ENCODE measurements at regions not wholly inside any gene's neighbourhood (a gene's known extent, or its start where the extent isn't known, plus 50 kb on each side); places are given as distances from the start of the nearest gene placed in this dataset.

DNA sequence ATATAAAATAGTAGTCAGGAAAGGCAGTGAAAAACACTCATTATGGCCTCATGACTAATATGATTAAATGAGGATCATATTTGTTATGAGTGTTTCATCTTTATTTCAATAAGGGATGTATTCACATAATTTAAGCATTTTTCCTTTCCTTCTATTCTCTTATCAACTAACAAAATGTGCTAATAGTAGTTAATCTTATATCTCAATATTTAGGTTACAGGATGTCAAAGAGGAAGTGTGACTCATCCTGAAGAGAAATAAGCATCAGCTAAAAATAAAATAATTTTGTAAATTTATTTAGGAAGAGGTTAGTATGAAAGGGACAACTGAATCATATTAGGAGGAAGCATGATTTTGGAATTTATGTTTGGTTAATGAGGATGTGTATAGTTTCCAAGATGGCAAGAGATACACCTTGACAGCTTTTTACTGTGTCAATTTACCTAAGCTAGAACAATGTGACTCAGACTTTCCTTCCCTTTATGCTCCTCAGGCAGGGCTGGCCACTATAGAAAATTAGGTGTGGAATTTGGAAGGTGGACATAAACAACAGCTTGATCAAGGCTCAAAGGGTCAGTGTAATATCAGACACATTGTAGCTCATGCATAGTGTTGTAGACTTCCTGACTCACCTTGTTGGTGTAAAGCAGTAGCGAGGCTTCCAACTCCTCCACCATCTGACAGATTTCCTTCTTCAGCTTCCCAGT lies 172.7 kb downstream of the SLITRK1 start:
- TF ChIP-seq, protein P1, sequence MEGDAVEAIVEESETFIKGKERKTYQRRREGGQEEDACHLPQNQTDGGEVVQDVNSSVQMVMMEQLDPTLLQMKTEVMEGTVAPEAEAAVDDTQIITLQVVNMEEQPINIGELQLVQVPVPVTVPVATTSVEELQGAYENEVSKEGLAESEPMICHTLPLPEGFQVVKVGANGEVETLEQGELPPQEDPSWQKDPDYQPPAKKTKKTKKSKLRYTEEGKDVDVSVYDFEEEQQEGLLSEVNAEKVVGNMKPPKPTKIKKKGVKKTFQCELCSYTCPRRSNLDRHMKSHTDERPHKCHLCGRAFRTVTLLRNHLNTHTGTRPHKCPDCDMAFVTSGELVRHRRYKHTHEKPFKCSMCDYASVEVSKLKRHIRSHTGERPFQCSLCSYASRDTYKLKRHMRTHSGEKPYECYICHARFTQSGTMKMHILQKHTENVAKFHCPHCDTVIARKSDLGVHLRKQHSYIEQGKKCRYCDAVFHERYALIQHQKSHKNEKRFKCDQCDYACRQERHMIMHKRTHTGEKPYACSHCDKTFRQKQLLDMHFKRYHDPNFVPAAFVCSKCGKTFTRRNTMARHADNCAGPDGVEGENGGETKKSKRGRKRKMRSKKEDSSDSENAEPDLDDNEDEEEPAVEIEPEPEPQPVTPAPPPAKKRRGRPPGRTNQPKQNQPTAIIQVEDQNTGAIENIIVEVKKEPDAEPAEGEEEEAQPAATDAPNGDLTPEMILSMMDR (conservative IDR thresholded peaks at IDR 0.05) = no peak
- no peak for TF ChIP-seq ZFX (IDR thresholded peaks at IDR 0.05)
- no peak overlapping the region for H3K27ac ChIP-seq

DNA sequence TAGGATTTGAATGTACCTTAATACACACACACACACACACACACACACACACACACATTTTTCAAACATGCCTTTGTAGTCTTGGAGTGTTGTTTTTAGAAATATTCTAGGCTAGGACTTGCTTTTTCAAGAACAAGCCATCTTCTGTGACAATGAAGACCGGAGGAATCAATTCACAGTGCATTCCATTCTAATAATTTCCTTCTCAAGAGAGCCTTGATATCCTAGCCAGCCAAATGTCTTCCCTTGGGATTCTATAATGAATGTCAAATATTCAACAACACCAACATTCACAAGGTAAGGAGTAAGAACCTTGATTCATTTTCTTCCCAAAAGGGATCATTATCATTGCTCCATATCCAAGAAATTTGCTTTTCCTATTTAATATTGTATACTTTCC lies 180.3 kb downstream of the SLITRK1 start:
- TF ChIP-seq ZFX (IDR thresholded peaks at IDR 0.05) = no peak
- TF ChIP-seq, protein P1 (conservative IDR thresholded peaks at IDR 0.05) = no peak
- H3K27ac ChIP-seq = no peak overlapping the region

DNA sequence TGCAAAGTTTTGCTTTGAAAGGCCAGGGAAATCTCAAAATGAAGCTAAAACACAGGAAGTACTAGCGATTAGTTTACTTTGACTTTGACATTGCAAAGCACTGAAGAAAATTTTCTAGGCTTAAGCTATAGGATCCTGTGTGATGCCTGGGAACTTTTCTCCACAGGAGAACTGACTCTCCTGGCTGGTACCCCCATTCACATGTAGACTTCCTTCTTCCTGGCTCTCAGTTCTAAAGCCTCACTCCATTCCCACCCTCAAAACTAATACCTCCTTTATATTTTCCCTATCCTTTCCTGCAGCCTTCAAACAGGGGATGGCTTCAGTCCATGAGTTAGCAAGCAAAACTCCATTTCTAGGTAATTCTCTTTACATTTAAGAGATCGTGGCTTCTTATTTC lies 189.5 kb downstream of the SLITRK1 start:
- no peak overlapping the region for H3K27ac ChIP-seq
- TF ChIP-seq ZFX (IDR thresholded peaks at IDR 0.05) = no peak
- TF ChIP-seq, protein P1 (conservative IDR thresholded peaks at IDR 0.05) = no peak

DNA sequence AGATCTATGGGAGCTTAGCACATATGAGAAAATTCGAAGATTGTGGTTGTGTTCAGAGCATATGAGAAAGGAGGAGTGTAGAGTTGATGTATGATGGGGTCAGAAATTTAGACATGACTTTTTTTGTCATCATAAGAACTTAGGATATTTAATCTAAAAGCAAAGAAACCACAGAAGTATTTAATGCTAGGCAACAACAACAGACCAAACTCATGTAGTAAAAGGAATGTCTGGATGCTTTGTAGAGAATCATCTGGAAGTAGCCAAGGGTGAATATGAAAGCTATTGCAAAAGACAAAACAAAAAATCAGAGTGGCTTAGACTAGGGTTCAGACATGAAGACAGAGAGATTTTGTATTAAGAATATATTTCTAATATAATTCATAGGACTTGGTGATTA lies 190.3 kb downstream of the SLITRK1 start:
- TF ChIP-seq ZFX (IDR thresholded peaks at IDR 0.05) = no peak
- TF ChIP-seq, protein P1 (conservative IDR thresholded peaks at IDR 0.05) = no peak
- no peak overlapping the region for H3K27ac ChIP-seq

DNA sequence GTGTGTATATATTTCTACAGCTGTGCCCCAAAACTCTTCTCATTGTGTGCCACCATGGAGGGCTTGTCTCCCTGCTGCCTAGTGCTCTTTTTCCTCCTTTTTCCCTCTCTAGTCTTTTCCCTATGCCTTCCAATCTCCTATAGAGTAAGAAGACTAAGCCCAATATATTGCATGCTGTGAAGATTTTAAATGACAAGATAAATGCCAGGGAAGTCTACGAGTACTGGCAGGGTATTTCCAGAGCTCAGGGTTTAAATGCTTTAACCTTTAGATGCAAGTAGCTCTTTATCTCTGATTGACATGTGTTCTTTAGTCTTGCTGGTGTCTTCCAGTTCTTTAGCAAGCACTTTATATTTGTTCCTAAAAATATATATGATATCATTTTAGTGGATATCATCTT lies 200.7 kb downstream of the SLITRK1 start:
- no peak overlapping the region for H3K27ac ChIP-seq
- TF ChIP-seq ZFX (IDR thresholded peaks at IDR 0.05) = no peak

DNA sequence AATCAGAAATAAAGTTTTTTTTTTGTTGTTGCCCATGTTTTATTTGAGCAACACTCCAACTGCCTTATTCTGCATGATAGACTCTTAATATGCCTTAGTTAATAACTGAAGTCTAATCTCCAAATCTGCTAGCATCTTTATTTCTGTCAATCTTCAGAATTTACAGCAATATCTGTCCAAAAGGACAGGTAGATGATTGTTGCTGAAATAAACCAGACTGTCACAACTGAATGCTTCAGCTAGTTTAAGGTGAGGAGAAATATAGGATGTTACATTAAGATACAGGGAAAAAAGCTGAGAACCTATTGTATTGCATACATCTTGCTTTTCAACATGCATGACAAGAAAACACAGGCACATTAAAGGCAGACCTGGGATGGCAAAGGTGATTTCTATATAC lies 204.3 kb downstream of the SLITRK1 start:
- TF ChIP-seq, protein P1 (conservative IDR thresholded peaks at IDR 0.05) = no peak
- TF ChIP-seq ZFX (IDR thresholded peaks at IDR 0.05) = no peak

DNA sequence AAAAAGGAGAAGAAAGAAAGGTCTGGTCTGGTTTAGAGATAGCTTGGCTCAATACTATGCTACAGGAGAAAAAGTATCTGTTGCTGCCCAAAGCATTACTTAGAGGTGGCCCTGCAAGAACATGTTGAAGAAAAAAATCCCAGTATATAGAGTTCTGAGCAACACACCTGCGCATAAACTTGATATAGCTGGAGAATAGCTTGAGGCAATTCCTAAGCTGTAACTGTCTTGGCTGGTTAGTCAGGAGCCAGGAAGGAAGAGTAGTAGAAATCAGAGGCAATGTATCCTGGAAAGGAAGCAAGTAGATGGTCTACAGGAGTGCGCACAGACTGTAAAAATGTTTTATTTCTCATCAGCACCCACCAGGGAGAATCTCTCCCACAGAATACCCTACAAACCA lies 209.7 kb downstream of the SLITRK1 start:
- TF ChIP-seq ZFX (IDR thresholded peaks at IDR 0.05) = no peak
- TF ChIP-seq, protein P1 (conservative IDR thresholded peaks at IDR 0.05) = no peak
- no peak overlapping the region for H3K27ac ChIP-seq

More for the DNA sequence above, 204.3 kb downstream of the SLITRK1 start:
- H3K27ac ChIP-seq = no peak overlapping the region

DNA sequence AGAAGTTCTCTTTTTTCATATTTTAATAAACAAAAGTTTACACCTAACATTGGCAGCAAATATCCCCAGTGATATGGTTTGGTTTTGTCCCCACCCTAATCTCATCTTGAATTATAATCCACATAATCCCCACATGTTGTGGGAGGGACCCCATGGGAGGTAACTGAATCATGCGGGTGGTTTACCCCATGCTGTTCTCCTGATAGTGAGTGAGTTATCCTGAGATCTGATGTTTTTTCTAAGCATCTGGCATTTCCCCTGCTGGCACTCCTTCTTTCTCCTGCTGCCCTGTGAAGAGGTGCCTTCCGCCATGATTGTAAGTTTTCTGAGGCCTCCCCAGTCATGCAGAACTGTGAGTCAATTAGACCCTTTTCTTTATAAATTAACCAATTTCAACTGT lies 214.7 kb downstream of the SLITRK1 start:
- TF ChIP-seq, protein P1 (conservative IDR thresholded peaks at IDR 0.05) = no peak
- no peak for TF ChIP-seq ZFX (IDR thresholded peaks at IDR 0.05)
- no peak overlapping the region for H3K27ac ChIP-seq
